ENCODE measurements at regions not wholly inside any gene's neighbourhood (a gene's known extent, or its start where the extent isn't known, plus 50 kb on each side); places are given as distances from the start of the nearest gene placed in this dataset.

- H3K36me3 ChIP-seq = no peaks in the 10 kb centered on the region
- H3K9me3 ChIP-seq = no peaks in the 10 kb centered on the region
- no peak overlapping the region for H3K27ac ChIP-seq
- no peak overlapping the region for H3K4me3 ChIP-seq (ENCODE audit: low read depth in 1 of 2, low read length in 1 of 2)
- no peaks in the 10 kb centered on the region for H3K27me3 ChIP-seq
- no peaks in the 10 kb centered on the region for H3K4me1 ChIP-seq (ENCODE audit: control insufficient read depth in 1 of 2, insufficient read depth in 1 of 2, low read depth in 1 of 2, low read length in 1 of 2)
- TF ChIP-seq CTCF (IDR thresholded peaks at IDR 0.05) = no peak
These were observed 92.2 kb upstream of the AKR1E2 start for GRCh38 chr10:4733843-4734224.

- Histone ChIP-seq H3K4me3 (ENCODE audit: low read depth in 1 of 2, low read length in 1 of 2) (no peak overlapping the region), H3K36me3 (no peaks in the 10 kb centered on the region), H3K27me3 (no peaks in the 10 kb centered on the region), H3K4me1 (ENCODE audit: control insufficient read depth in 1 of 2, insufficient read depth in 1 of 2, low read depth in 1 of 2, low read length in 1 of 2) (no peaks in the 10 kb centered on the region), H3K9me3 (no peaks in the 10 kb centered on the region), H3K27ac (no peak overlapping the region)
- TF ChIP-seq CTCF (IDR thresholded peaks at IDR 0.05) = no peak
These were observed 92.7 kb upstream of the AKR1E2 start for GRCh38 chr10:4733150-4733842.

GRCh38 chr10:4730998-4731397 lies 95.0 kb upstream of the AKR1E2 start:
- Histone ChIP-seq H3K36me3 (no peaks in the 10 kb centered on the region), H3K27me3 (no peaks in the 10 kb centered on the region), H3K9me3 (no peaks in the 10 kb centered on the region), H3K4me3 (ENCODE audit: low read depth in 1 of 2, low read length in 1 of 2) (no peak overlapping the region), H3K27ac (no peak overlapping the region), H3K4me1 (ENCODE audit: control insufficient read depth in 1 of 2, insufficient read depth in 1 of 2, low read depth in 1 of 2, low read length in 1 of 2) (no peaks in the 10 kb centered on the region)
- TF ChIP-seq CTCF (IDR thresholded peaks at IDR 0.05) = no peak

GRCh38 chr10:4725917-4726606 lies 99.9 kb upstream of the AKR1E2 start:
- Histone ChIP-seq H3K27me3 (no peaks in the 10 kb centered on the region), H3K36me3 (no peaks in the 10 kb centered on the region), H3K4me3 (ENCODE audit: low read depth in 1 of 2, low read length in 1 of 2) (no peak overlapping the region), H3K4me1 (ENCODE audit: control insufficient read depth in 1 of 2, insufficient read depth in 1 of 2, low read depth in 1 of 2, low read length in 1 of 2) (no peaks in the 10 kb centered on the region), H3K27ac (no peak overlapping the region), H3K9me3 (no peaks in the 10 kb centered on the region)
- no peak for TF ChIP-seq CTCF (IDR thresholded peaks at IDR 0.05)

- Histone ChIP-seq H3K9me3 (no peaks in the 10 kb centered on the region), H3K27ac (no peak overlapping the region), H3K4me1 (ENCODE audit: control insufficient read depth in 1 of 2, insufficient read depth in 1 of 2, low read depth in 1 of 2, low read length in 1 of 2) (no peaks in the 10 kb centered on the region), H3K36me3 (no peaks in the 10 kb centered on the region), H3K27me3 (no peaks in the 10 kb centered on the region), H3K4me3 (ENCODE audit: low read depth in 1 of 2, low read length in 1 of 2) (no peak overlapping the region)
- no peak for TF ChIP-seq CTCF (IDR thresholded peaks at IDR 0.05)
These were observed 102.1 kb upstream of the AKR1E2 start for GRCh38 chr10:4723860-4724259.

All from neutrophil (primary cell).